HuH-7 (cell line): ENCODE measurements at regions not wholly inside any gene's neighbourhood (a gene's known extent, or its start where the extent isn't known, plus 50 kb on each side); places are given as distances from the start of the nearest gene placed in this dataset.

Source experiments
- DNase-seq: peaks from one replicate; pipeline ENCODE4 v3.0.0; 2011; ENCODE audit warnings: low spot score

- DNase-seq: no peak
These were observed 59.1 kb upstream of the UMPS start for GRCh38 chr3:124671106-124671505.

- no peak for DNase-seq
These were observed 55.9 kb upstream of the UMPS start for GRCh38 chr3:124674336-124674735.

DNA sequence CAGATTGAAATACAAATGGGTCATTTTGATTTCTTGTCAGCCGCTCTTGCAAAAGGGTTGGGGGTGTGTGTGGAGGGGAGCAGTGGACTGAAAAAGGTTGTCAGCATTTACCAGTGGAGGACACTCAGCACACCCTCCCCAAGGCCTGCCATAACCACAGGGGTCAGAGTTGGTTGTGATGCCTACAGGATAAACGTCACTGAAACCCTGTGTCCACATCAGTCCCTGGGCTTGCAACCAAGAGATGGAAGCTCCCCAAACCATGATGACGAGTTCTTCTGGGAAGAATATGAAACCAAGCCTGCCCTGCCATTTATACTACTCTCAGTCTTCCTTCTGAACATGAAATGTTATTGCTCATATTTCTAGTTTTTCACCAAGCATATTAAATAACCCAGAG lies 54.0 kb upstream of the UMPS start:
- DNase-seq: no peak

- DNase-seq: no peak
These were observed 51.1 kb upstream of the UMPS start for GRCh38 chr3:124679048-124679638.
